HuH-7 (cell line): ENCODE measurements at regions not wholly inside any gene's neighbourhood (a gene's known extent, or its start where the extent isn't known, plus 50 kb on each side); places are given as distances from the start of the nearest gene placed in this dataset.
"Not testable (repeated sequence)": the region's sequence is repeated elsewhere in the genome, so short reads cannot be mapped to it uniquely, and the experiment has no call there.

ENCODE experiments used
- DNase-seq: peaks from one replicate; pipeline ENCODE4 v3.0.0; 2011; ENCODE audit warnings: low spot score

GRCh38 chr12:97713270-97713669 is 250.7 kb downstream of the RMST start:
- DNase-seq: no peak

- DNase-seq: no peak
These were observed 251.5 kb downstream of the RMST start for GRCh38 chr12:97714107-97714563.

- peak; percentile 39 for DNase-seq
These were observed 253.8 kb downstream of the RMST start for GRCh38 chr12:97716356-97716755.

DNA sequence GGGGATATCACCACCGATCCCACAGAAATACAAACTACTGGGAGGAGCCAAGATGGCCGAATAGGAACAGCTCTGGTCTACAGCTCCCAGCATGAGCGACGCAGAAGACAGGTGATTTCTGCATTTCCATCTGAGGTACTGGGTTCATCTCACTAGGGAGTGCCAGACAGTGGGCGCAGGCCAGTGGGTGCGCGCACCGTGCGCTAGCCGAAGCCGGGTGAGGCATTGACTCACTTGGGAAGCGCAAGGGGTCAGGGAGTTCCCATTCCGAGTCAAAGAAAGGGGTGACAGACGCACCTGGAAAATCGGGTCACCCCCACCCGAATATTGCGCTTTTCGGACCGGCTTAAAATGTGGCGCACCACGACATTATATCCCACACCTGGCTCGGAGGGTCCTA is 261.2 kb downstream of the RMST start:
- DNase-seq: not testable (repeated sequence)

DNA sequence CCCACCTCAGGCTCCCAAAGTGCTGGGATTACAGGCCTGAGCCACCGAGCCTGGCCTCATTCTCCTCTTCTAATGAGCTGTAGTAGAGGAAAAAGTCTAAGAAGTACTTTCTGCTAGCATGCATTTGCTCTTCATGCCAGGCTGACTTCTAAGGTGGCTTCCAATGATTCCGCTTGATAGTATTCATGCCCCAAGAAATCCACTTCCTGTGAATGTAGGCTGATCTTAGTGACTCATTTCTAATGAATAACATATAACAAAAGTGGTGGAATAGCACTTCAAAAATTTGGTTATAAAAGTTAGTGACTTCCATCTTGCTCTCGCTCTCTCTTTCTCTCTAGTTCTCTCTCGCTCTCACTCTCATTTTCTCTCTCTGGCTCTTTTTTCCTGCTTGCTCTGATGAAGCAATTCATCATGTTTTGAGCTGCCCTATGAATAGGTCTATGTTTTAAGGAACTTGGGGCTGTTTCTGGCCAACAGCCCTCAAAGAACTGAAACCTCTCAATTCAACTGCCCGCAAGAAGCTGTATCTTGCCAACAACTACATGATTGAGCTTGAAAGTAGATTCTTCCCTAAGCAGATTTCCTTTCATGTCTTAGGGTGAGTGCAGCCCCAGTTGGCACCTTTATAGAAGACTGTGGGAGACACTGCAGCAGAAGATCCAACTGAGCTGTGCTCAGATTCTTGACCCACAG is 282.9 kb downstream of the RMST start:
- no peak for DNase-seq

GRCh38 chr12:97748298-97748697 is 285.7 kb downstream of the RMST start:
- no peak for DNase-seq

- DNase-seq: no peak
These were observed 289.1 kb downstream of the RMST start for GRCh38 chr12:97751704-97752103.

- no peak for DNase-seq
These were observed 289.5 kb downstream of the RMST start for GRCh38 chr12:97752129-97752528.

DNA sequence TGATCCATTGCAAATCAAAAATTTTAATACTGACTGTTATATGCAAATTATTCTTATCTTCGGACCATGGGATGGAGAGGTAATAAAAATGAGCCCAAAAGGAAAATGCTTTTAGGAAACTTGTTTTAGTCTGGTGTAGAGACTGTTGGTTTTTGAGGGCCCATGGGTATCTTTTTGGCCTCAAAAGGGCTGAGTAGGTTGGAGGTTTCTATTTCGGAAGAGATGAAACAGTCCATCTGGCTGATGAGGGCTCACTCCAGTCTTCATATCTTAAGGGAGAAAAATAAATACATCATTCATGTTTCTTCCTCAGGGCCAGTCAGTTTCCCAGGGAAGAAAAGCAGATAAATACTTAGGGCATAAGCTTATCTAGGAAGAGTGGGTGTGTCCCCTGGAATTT is 290.7 kb downstream of the RMST start:
- no peak for DNase-seq

GRCh38 chr12:97754306-97754705 is 291.7 kb downstream of the RMST start:
- no peak for DNase-seq

DNA sequence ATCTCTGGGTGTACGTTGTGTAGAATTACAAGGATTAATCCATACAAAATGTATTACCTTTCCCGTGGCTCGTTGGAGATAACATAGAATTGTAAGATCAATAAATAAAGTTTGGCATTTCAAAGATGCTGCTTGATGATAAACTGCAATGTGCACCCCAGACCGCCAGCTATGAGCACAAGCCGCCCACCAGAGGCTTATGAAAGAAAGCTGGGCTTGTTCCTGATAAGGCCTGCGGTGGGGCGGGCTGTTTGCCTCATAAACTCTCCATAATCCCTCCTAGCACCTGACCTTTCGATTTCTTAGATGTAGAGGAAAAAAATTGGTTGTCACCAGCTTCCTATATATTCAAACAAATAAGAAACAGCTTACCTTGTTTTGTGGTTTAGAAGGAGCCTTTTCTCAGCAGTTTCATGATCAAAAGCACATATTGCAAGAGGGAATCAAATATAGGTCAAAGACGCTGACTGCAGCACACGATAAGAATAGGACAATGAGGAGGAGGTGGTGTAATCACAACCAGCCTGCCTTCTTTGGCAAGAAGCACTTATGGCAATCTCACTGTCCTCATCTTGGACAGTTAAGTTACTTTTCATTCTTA is 293.6 kb downstream of the RMST start:
- DNase-seq: peak; percentile 15

DNA sequence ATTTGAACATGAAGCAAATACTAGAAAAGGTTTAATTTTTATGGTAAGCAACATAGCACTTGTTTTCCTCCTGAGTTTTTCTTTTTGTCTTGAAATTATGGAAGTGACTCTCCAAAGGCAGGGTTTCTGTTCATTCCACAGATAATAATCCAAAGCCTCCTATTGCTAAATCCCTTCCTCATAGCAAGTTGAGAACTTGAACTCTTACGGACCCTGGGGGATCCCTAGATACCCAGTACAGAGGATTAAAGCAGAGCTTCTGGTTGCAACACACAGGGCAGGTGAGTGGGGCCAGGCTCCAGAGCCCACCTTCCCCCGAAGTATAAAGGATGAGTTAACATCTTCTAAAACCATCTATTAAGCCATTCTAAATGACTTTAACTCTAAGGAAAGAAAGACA is 294.1 kb downstream of the RMST start:
- DNase-seq: no peak

- no peak for DNase-seq
These were observed 295.0 kb downstream of the RMST start for GRCh38 chr12:97757481-97758193.

DNA sequence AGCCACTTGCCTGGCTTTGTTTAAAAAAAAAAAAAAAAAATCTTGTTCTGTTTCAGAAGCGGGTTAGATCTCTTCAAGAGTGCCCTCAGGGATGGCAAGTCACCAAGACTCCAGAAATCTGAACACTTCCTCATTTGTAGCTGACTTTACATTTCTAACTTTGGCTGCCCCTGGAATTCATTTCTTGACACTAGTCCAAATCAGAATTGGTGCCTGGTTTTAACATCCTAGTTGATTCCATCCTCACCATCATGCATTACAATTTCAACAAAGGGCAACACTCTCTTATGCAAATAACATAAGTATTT is 295.5 kb downstream of the RMST start:
- DNase-seq: no peak

DNA sequence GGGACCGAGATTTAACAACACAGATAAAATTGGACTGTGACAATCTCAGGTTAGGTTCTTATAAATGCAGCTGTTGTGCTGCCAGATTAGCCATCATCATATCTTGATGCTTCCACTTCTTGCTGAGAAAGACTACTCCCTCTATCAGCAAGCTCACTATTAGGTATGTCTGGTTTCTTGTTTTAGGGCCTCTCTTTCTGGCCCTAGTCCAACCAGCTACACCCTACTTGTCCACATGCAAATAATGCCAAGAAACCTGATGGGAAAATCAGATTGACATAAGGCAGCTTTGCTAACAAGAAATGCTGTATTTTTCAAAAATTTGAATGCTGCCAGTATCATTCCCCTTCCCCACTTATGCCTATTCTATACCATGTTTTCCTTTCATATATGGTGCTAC is 296.0 kb downstream of the RMST start:
- DNase-seq: no peak

DNA sequence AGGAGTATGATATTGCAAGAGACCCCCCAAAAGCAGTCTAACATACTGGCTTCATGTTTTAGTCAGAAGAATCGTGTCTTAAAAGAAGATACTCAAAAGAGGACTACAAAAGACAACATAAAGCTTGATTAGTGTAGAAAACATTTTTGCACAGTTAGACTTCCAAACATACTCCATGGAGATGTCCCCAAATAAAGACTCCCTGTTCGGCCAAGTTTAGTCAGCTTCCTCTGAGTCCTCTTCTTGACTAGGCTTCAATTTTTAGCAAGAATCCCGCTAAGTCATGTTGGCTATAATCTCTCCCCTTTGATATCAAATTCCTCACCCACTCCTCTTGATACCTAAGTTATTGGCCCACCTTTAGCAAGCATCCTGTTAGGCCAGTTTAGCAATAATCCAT is 298.0 kb downstream of the RMST start:
- DNase-seq: no peak

GRCh38 chr12:97763113-97763512 is 300.5 kb downstream of the RMST start:
- DNase-seq: no peak

DNA sequence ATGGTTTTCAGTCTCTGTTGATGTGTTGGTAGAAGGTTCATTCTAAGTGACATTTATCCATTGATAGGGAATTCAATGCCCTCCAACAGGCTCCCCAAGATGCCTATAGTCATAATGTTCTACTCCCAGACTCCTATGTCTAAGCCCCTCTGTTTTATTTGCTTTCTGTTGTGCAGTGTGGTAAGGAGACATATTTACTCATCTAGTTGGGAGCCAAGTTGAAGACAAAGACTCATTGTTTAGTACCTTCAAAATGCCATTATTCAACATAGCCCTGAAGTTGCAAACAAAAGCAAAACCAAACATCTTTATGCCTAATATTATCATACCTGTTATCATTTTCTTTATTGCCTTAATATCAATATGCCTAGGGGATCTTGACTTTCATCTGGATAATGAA is 302.1 kb downstream of the RMST start:
- no peak for DNase-seq

DNA sequence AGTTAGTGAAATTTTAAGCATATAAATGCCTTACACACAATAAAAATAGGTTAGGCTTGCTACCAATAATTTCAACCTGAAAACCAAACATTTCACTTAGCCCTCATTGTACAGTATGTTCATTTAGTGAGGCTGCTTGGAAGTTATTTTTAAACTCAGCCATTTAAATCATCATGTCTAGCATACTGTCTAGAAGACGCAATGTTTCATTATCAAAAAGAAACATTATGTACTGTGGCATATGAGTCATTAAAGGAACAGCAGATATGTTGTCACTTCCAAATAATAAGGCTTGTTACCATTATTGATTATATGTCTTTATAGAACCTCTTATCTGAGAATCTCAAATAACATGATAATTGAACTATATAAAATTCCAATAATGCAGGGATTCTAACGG is 304.7 kb downstream of the RMST start:
- DNase-seq: no peak

DNA sequence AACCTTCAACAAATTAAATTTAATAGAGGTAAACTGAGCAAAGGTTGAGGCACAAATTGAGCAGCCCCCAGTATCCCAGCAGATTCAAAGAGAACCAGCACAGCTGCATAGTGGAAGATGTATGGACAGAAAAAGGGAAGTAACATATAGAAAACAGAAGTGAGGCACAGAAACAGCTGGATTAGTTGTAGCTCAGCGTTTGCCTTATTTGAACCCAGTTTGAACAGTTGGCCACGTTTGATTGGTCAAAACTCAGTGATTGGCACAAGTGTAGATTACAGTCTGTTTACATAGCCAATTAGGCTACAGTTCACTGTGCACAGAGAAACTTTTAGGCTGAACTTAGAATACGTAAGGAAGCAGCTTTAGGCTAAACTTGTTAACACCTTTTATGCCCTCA is 315.5 kb downstream of the RMST start:
- no peak for DNase-seq

- no peak for DNase-seq
These were observed 318.7 kb downstream of the RMST start for GRCh38 chr12:97781342-97781741.

GRCh38 chr12:97784904-97785303 is 322.3 kb downstream of the RMST start:
- DNase-seq: no peak

DNA sequence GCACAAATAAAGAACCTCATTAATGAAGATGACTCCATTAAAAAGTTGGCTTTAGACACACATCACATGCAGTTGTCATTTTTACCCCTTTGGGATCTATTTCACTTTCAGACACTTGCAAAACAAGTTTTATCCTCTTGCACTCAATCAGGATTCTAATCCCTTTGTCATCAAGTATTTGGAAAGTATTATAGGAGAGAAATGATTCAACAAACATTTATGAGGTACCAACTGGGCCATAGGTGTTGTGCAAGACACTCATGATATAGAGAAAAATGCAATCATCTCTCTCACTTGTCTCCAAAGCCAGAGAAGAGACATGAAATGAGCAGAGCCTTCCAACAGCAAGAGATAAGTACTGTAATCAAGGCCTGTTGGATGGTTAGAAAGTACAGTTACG is 327.7 kb downstream of the RMST start:
- no peak for DNase-seq

GRCh38 chr12:97797473-97797872 is 334.9 kb downstream of the RMST start:
- no peak for DNase-seq
